Embryonic facial prominence (tissue), 1 donor: ENCODE measurements at regions not wholly inside any gene's neighbourhood (a gene's known extent, or its start where the extent isn't known, plus 50 kb on each side); places are given as distances from the start of the nearest gene placed in this dataset.

Experiments
- DNase-seq: peaks from one replicate; pipeline ENCODE4 v3.0.0-alpha.2; 2016; ENCODE audit errors: extremely low spot score

- no peak for DNase-seq
Measured at GRCh38 chr10:10930979-10931743, 86.5 kb upstream of the CELF2 start.

DNA sequence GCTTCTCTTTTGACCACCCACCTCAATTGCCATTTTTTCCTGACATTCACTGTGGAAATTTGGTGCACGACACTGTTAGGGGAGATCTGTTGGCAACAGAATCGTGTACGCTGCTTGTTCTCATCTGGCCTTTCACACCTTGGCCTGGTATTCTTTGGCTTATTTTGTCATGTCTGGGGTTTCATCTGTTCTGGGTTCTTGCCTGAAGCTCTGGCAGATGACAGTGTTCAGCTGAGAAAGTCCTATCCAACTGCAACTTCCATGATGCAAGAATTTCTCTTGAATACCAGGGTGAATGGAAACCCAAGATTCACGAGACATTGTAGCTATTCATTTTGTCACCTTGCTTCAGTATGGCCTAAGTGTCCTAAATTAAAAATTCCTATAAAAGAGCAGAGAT is 82.6 kb upstream of the CELF2 start:
- no peak for DNase-seq

GRCh38 chr10:10938676-10939075 is 79.0 kb upstream of the CELF2 start:
- DNase-seq, result no peak

DNA sequence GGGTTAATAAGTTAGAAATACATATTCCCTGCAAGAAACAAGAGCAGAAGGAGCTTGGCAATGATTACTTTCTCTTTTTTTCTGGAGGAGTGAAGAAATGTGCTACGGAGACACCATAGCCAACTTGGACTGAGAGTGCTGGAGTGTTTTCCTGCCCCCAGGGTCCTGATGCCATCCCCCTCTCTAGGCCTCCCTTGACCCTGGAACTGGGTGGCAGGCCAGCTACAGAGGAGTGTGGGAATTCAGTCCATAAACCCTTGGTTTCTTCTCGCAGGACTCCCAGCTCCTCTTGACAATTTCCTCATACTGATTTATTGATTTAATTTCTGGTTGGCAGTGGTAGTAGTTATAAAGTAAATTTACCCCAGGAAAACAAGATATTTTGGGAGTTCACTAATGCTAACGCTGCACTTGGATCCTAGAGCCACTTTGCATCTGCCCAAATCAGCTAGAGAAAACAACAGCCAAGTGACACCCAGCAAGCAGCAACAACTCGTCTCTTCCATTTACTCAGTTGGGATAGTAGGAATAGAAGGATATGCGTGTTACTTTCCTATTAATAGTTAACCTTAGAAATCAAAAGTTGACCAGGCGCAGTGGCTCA is 76.4 kb upstream of the CELF2 start:
- DNase-seq, result no peak

DNA sequence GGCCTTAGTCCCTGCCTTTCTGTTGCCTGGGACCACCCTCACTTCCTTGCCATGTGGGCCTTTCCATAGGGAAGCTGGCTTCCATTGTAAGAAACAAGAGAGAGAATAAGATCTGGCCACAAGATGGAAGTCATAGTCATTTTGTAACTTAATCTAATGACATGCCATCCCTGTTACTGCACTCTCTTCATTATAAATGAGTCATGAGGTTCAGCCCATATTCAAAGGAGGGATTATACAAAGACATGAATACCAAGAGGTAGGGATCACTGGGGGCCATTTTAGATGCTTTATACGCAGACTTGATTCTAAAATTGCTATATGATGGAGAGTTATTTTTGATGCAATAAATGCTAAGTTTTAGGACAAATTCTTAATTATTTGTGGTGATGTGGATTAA is 75.2 kb upstream of the CELF2 start:
- DNase-seq, result no peak

DNA sequence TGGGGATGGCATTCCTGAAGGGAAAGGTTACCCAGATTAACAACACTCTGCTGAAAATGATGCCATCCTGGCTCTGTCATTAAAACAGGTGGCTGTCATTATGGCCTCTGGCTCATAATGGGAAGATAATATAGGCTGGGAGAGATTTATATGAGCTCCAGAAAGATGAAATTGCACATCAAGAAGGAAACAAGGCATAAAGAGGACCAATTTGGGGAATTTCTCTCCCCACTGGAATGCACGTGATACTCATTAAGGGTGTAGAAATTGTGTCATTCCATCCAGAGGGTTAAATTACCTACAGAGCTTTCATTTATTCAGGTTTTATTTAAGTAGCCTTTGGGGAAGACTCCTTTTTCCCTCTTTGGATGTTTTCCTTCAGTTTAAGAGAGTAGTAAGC is 71.6 kb upstream of the CELF2 start:
- no peak for DNase-seq

- DNase-seq, result no peak
Measured at GRCh38 chr10:10946801-10947200, 70.9 kb upstream of the CELF2 start.

- no peak for DNase-seq
Measured at GRCh38 chr10:10951675-10952074, 66.0 kb upstream of the CELF2 start.

GRCh38 chr10:10952800-10953199 is 64.9 kb upstream of the CELF2 start:
- DNase-seq, result no peak

GRCh38 chr10:10956681-10957542 is 60.8 kb upstream of the CELF2 start:
- DNase-seq, result no peak

DNA sequence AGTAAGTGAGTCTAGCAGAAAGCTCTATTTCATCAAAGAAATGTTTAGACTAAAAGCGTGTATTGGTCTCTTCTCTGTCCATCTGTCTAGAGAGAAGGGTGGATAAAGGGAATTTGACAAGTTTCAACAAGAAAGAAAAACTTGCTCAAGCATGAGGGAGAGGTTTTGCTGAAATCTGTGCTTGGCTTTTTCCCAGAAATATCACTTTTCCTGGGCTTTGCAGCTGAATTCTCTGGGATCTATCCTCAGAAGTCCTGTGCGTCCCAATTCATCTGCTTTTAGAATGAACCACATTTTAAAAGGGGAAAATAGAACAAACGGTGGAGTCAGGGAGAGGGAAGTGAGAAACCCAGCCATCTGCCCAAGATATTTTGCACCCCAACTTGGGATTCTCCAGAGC is 59.6 kb upstream of the CELF2 start:
- no peak for DNase-seq

- DNase-seq, result no peak
Measured at GRCh38 chr10:10959666-10960065, 58.0 kb upstream of the CELF2 start.

DNA sequence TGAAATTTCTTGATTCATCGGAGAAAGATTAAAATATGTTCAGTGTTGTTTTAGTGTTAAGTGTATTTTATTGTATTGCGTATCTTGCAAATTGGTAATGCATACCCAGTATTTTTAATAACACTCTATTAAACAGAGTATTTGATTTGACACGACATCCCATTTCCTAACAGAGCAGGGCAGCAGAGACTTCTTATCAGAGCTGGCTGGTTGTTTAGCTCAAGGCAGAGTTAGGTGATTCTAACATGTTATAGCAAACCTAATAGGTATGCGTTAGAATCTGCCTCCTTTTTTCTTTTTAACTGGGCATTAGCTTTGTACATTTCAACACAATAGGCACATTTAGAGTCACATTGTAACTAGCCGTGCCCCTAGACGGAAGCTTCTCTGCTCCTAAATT is 57.1 kb upstream of the CELF2 start:
- no peak for DNase-seq

- DNase-seq, result no peak
Measured at GRCh38 chr10:10961072-10961471, 56.6 kb upstream of the CELF2 start.

- no peak for DNase-seq
Measured at GRCh38 chr10:10967029-10967428, 50.6 kb upstream of the CELF2 start.

GRCh38 chr10:10967581-10968256 is 50.0 kb upstream of the CELF2 start:
- DNase-seq, result no peak
